Left colon (tissue), 2 donors: ENCODE measurements at regions not wholly inside any gene's neighbourhood (a gene's known extent, or its start where the extent isn't known, plus 50 kb on each side); places are given as distances from the start of the nearest gene placed in this dataset.

Experiments used
- ATAC-seq: fragments of 200-7000 bp; cut with Tn5 transposase; one replicate; pipeline ENCODE4 v1.9.1; 2020; ENCODE audit warnings: mild to moderate bottlenecking, moderate library complexity
- DNase-seq, 2 donors: peaks; one replicate each; pipeline ENCODE4 v3.0.0-alpha.2; 2020
- intact Hi-C, 2 donors: fragments of 100-400 bp; cut with DNase I in 1 of 2; cut with micrococcal nuclease in 1 of 2; formaldehyde crosslinking; loops; one replicate each; pipeline versions ENCODE4 v1.11.2 to v1.14.0; 2022; cut with DNase I, micrococcal nuclease
- donor health status: DM: no; HTN: no; CAD: no.
- donor health status: DM: yes; HTN: yes; CAD: no.

DNA sequence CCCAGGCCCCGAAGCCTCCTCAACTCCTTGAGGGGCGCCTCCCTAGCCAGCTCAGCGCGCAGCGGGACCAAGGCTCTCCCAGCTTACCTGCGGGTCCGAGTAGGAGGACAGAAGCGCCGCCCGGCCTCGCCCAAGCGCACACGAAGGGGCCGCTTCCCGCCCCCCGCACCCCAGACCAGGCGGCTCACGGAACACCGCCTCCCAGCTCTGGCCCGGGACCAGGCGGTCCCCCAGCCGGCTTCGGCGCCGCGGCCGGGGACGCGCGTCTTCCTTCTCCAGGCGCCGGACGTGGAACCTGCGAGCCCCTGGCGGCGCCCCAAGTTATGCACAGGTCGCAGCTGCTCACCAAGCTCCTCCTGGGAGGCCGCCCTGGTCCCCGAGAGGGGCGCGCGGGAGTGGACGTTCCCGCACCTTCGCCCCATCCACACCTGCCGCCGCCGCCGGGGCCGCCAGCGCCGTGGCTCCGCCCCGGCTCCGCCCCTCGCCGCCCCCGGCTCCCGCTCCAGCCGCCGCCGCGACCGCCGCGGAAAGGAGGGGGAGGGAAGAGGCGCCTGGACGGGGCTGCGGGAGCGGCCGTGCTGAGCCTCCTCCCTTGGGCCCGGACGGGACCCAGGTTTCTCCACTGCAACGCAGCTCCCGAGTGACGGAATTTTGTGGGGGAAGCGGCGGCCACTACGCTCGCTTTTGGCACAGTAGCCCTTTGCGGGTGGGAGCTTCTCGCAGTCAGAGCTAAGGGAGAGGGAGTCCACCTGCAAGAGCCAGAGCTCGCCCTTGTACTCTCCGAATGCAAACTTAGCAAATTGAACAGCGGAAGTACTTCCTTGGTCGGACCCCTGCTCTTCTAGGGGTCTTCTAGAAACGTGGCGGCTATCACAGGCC, 77.5 kb upstream of the IFNE start:
- peak in 1 of 2 donors; percentile 29 for DNase-seq
- intact Hi-C loops: no loop called here
- ATAC-seq: peak; percentile 62

DNA sequence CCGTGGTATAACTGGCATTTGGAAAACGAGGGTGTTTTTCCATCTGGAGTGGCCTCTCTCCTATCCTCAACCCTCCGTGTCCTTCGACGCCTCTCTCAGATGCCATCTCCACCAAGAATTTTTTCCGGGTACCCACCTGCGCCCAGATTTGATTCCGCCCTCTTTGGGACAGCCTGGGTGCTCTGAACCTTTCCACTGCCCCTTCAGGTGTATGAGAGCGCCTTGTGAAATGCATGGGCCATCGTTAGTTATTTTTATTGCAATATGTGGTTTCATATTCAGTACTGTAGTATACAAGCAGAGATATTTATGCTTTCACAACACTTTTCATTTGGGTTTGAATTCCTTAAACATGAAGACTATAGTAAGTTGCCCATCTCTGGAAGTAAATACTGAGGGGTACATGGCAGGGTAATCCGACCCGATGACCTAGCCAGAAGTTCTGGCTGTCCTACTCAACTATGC, 78.2 kb upstream of the IFNE start:
- DNase-seq (no peak), ATAC-seq (no peak)
- intact Hi-C loops: no loop called here

DNA sequence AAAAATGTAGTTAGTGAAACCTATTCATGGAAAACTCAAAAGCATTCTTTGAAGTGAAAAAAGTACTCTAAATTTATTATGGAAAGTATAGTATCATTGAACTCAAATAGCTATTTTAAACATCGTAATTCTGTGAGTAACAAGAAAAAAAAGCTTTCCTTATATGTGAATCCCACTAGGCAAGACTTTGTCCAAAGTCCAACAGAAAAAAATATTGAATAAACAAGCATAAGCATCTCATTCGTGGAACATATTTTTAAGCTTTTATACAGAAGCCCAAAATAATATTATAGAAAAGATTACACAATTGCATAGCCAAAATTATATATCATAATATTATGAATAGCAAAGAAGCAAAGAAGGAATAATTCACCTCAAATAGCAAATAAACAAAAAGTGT, 79.4 kb upstream of the IFNE start:
- intact Hi-C loops: no loop called here
- ATAC-seq (no peak), DNase-seq (no peak)

DNA sequence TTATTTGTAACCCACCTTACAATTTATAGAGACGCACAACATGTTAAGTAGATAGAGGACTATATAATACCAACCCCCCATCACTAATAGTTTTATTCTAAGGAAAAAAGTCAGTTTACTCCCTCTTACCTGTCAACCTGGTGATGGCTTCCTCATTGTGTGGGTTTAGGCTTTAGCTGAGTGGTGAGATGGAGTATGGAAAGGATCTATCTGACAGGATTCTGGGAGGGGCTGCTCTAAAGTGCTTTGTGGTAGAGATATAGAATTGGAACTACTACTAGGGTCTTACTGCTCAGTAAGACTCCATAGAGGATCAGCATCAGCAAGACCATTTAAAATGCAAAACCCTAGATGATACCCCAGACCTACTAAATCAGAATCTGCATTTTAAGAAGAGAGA, 82.1 kb upstream of the IFNE start:
- ATAC-seq (no peak), DNase-seq (no peak)
- intact Hi-C loops: no loop called here

DNA sequence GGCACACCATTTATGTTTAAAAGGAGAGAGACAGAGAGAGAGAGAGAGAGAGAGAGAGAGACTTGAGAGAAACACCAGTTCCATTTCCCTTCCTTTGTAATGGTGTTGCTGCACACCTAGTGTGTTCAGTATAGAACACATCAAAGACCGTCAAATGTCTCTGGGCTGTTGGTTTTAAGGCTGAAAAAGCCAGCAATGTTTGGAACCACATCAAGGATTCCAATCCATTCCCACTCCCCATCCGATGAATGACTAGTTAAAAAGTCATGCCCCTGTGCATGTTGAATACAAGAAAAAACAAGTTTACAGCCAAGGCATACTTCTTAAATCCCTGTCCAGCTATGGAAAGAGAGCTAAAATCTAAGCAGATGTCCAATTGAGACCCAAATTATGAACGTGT, 83.0 kb upstream of the IFNE start:
- ATAC-seq: no peak
- intact Hi-C loops: no loop called here
- no peak for DNase-seq

DNA sequence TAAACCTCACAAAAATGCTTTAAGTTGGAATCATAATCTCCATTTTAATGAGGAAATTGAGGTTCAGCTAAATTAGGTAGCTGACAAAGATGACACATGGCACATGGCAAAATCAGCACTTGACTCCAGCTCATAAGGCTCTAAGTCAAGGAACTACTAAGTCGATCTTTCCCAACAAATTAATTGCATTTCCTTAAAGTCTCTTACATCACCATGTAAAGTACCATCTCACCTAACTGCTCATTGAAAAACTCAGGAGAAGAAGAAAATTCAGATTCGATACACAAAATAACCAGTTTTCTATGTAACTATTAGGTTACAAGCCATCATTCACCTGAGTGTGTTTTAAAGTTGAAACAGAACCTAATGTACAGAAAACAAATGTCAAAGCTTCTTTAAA, 85.8 kb upstream of the IFNE start:
- no peak for ATAC-seq
- intact Hi-C loops: no loop called here
- DNase-seq: no peak

DNA sequence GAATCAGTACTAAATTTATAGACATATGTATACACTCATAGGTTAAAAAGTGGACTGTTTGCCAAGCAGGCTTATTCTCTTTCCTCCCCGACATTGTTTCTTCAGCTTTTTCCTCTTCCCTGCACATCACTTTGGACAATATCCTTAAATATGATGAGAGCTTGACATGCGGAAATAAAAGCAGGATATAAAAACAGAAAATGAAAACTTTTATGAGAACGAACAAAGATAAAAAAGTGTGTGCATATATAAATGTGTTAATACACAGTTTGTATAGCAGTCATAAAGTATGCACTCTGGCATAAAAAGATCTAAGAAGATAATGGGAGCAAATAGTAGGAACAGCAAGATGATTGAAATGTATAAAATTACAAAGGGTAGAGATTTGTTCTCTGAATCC, 86.4 kb upstream of the IFNE start:
- intact Hi-C loops: no loop called here
- no peak for DNase-seq
- no peak for ATAC-seq

DNA sequence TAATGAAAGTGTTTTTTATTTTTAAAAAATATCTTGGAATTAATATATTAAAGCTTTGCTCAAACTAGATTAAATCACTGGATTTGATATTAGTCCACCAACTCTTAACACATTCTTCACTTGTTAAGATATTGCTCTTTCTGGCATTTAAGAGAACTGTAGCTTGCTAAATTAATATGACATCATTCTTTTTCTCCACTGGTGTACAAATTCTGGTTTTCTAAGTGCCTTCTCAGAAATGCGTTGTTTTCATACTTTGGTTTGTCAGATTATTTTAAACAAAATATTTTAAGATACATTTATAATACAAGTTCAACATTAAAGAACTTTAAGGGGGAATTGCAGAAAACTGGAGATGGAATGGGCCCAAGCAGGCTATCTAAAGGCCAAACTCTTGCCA, 87.6 kb upstream of the IFNE start:
- intact Hi-C loops: no loop called here

DNA sequence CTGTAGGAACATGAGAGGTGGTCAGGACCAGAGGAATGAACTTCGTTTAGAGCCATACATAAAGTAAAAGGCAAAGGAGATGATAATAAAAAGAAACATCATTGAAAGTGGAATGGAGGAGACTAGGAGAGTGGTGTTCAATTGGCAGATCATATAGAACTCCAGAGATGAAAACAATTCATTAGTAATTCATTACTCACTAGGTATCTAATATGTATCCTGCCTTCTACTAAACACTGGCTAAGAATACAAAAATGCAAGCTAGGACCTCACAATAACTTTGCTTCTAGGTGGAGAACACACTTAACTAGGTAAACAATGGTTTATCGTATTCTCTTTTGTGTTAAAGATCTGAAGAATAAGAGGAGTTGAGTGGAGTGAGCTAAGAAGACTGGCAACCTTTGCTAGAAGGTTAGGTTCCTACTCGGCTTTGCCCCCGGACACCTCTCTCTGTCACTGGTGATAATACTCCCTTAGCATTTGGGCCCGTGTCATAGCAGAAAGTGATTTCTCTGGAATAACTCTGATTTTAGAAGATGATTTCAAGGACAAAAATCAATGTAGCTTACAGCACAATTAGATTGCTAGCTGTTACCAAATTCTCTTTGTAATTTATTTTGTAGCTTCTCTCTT, 88.6 kb upstream of the IFNE start:
- no peak for DNase-seq
- no peak for ATAC-seq
- intact Hi-C loops: no loop called here

More for the DNA sequence above, 87.6 kb upstream of the IFNE start:
- ATAC-seq (no peak), DNase-seq (no peak)

DNA sequence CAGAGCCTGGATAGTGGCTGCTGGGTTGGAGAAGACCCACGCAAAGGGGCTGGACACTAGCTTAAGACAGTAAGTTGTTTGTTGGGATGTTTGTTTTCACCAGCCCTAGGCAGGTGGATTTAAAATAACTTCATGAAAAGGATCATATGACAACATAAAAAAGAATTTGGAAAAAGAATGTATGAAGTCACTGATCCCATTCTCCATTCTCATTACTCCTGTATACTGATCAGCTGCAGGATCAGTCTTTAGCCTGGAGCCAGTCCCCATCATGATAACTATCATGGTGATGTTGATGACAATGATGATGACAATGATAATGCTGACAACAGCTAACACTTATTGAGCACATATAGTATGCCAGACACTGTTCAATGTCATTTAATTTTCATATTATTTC, 92.1 kb upstream of the IFNE start:
- intact Hi-C loops: no loop called here
- ATAC-seq (no peak), DNase-seq (no peak)

DNA sequence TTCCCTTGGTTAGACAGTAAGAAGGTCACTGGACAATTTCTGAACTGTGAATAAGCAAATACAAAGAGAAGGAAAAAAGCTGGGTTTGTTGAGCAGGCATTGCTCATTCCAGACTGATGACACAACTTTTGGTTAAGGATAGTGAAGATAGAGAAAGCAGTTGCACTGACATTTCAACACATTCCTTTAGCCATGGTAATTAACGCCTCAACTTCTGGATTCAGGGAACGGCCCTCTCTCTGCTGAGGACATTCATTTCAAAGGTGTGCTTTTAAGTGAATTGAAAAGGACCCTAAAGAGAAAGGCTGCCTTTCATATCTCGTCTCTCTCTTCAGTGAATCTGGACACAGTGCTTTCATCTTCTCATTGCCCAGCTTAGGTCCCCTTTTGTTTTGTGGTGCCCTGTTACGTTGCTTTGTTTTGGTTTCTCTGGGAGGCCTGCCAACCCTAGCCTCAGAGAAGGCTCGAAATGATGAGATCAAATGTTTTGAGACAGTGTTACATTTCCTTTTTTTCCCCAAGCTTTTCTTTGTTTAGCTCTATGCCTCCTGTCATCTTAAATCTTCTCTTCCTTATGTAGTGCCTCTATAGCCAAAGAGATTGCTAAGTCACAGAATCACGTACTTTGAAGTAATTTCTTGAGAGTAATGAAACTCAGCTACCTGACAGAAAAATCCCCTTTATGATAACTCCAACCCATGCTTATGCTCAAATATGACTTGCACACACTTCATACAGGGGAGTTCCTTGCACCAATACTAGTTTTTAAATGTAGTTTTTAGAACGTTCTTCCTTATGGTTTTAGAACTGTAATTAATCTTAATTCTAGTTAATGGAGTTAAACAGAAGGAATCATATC, 94.4 kb upstream of the IFNE start:
- ATAC-seq (no peak), DNase-seq (no peak)
- intact Hi-C loops: no loop called here

DNA sequence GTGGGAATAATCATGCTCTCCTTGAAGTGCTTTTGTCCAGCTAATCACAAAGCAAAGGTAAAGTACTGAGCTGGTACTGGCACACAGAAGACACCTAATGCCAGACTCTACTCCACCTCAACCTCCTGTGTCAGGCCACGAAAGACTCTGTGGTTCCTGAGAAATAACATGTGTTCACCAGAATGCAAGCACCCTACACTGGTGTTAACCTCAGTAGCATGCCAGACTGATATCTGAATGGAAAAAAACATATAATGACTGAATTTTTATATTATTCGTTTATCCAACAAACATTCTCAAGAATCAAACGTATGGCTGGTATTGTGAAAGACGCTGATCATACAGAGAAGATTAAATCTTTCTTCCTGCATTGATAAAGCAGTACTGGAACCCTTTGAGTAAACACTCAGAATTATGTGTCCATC, 97.1 kb upstream of the IFNE start:
- ATAC-seq (no peak), DNase-seq (no peak)
- intact Hi-C loops: no loop called here

DNA sequence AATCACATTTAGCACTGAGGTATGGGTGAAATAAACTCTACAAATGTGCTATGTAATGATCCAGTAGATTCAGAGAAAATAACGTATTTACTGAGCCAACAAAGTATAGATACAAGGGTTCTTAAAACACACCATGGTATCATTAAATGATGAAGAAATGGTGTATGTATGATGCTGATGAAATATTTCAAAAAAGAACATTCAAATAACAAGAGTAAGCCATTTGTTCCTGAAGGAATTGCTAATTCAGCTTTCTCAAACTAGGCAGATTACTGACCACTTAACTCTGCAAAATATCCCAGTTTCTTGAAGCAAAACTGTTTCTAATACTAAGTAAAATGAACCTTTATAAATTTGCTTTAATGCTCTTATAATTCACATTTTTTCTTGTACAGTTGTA, 97.6 kb upstream of the IFNE start:
- intact Hi-C loops: no loop called here
- ATAC-seq (no peak), DNase-seq (no peak)

DNA sequence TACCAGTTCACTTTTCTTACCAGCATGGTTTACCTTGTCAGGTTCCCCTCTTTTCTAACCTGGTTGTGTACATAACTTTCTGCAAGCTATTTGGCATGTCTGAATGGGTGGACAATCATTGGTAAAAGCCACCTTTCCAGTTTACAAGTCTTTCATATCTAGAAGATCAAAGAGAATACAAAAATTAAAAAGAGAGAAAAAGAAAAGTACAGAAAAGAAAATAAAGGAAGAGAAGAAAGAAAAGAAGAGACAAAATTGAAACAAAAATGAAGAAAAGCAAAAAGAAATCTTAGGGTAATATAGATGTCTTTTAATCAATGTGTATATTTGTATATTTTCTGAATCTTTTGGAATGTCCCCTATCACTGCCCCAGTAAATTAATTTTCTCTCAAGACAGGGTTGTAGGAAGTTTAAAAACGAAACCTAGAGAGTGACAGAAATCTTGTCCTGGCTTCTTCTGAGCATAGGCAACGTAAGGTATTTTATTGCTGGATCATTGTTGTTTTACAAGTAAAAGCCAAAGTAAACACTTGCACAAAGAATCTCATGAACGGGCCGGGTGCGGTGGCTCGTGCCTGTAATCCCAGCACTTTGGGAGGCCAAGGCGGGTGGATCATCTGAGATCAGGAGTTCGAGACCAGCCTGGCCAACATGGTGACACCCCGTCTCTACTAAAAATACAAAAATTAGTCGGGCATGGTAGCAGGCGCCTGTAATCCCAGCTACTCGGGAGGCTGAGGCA, 98.7 kb upstream of the IFNE start:
- intact Hi-C loops: no loop called here
- DNase-seq: no peak
- peak; percentile 45 for ATAC-seq

DNA sequence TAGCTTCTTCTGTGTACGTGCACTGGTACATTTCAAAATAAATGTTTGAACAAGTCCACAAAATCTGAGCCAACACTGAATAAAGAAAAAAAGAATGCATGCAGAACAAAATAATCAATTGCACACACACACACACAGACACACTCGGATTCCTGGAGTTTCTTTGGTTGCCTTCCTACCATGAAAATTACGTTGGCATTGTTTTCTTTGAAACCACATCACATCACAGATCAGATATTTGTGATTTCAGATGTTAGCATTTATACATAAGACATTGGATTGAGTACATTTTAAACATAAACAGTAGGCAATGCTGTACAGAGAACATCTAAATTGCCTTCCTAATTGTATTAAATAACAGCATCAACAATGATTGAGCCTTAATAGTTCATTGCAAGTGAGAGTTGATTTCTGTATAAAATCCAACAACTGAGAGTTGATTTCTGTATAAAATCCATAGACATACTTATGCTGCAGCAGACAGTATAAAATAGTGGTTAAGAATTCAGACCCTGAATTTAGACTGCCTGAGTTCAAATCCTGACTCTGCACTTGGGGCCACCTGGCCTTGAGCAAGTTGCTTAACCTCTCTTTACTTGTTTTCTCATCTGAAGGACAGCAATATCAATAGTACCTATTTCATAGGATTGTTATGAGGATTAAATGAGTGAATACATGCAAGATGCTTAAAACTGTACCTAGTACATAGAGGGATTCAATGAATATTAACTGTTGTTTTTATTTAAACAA, 101.7 kb upstream of the IFNE start:
- intact Hi-C loops: no loop called here
- ATAC-seq: no peak
- no peak for DNase-seq

DNA sequence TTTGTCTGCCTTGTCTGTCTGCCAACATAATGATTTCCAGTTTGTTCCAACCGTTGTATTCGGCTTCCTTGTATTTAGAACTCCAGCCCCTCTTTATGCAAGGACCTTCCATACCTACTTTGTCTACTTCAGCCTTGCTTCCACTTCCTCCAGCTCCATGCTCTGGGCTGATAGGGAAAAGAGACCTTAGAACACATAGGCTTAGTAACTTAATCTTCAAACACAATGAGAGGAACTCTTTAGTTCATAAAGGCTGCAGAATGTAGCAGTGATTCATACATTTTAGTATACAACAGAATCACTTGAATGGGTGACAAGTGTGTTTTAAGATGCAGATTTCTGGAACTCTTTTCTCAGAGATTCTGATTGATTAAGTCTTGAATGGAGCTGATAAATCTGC, 102.8 kb upstream of the IFNE start:
- intact Hi-C loops: no loop called here
- DNase-seq (no peak), ATAC-seq (no peak)

DNA sequence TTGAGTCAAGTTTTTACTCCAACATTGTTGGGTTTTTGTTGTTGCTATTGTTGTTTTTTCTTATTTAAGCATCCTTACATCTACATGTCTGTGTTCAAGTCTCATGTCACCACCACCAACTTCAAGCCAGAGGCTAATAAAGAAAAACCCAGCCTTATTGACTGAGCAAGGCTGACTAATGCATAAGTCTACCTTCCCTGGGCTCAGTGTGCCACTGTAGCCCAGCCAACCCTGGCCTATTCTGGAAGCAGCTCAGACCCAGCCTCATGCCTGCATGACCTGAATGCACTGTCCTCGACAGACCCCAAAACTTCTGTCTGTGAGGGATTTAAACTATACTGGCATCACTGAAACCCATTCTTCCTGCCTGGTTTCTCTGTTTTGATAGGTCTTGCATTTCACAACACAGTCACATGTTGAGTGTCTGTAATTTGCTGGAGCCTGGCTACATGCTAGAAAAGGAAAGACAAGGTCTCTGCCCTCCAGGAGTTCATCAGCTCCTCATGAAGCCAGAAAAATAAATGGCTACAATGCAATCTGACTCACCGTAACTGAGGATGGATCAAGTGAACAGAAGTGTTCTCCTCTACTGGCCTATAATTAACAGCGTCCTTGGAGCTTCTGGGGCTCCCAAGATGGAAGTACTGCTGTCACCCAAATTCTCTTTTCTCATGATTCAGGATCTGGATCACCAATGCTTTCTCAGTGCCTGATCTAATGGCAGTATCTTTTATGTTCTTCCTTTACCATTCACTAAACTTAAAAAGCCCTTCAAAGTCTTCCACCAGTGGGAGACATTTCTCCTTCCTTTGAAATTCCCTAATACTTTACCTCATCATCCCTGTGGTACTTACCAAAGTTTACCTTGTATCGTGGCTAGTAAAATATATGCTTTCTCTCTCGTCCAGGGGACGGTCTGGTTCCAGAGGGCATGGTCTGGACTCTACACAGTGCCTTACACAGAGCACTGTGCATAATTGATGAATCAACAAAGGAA, 103.9 kb upstream of the IFNE start:
- no peak for ATAC-seq
- no peak for DNase-seq
- intact Hi-C loops: no loop called here
